ENCODE measurements at regions not wholly inside any gene's neighbourhood (a gene's known extent, or its start where the extent isn't known, plus 50 kb on each side); places are given as distances from the start of the nearest gene placed in this dataset.

GRCh38 chr3:132904-133303, 63.7 kb upstream of the CHL1 start:
- TF ChIP-seq CTCF (IDR thresholded peaks at IDR 0.05) (no peak), POLR2AphosphoS5 (IDR thresholded peaks at IDR 0.05) (no peak), POLR2A (IDR thresholded peaks at IDR 0.05) (no peak)
